22Rv1 (cell line): ENCODE measurements at regions not wholly inside any gene's neighbourhood (a gene's known extent, or its start where the extent isn't known, plus 50 kb on each side); places are given as distances from the start of the nearest gene placed in this dataset.

Source experiments
- ZFX ChIP-seq: fragments of 450-650 bp; IDR thresholded peaks from 2 replicates; pipeline ENCODE4 v1.6.1; 2017; ENCODE audit warnings: antibody characterized with exemption, borderline replicate concordance
- TF ChIP-seq, protein P1 (sequence below): fragments of 450-650 bp; IDR thresholded peaks from 2 replicates; pipeline ENCODE4 v1.5.1; 2017; ENCODE audit warnings: mild to moderate bottlenecking

DNA sequence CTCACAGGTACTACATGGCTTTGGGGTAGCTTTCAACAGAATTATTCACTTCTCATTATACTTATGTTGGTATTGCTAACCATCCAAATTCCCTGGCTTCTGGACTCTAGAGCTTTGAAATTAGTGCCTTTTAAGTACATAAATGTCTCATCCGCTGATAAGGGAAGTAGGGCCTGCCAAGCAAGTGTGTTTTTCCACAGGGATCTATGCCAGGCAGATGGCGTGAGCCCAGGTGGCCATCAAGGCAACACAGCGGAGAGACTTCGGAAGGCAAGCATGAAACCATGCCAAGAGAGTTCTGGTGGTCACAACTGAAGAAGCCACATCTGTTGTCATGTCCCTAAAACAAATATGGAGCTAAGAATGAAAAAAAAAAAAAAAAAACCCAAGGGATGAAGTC, 503.1 kb upstream of the LCORL start:
- TF ChIP-seq, protein P1, sequence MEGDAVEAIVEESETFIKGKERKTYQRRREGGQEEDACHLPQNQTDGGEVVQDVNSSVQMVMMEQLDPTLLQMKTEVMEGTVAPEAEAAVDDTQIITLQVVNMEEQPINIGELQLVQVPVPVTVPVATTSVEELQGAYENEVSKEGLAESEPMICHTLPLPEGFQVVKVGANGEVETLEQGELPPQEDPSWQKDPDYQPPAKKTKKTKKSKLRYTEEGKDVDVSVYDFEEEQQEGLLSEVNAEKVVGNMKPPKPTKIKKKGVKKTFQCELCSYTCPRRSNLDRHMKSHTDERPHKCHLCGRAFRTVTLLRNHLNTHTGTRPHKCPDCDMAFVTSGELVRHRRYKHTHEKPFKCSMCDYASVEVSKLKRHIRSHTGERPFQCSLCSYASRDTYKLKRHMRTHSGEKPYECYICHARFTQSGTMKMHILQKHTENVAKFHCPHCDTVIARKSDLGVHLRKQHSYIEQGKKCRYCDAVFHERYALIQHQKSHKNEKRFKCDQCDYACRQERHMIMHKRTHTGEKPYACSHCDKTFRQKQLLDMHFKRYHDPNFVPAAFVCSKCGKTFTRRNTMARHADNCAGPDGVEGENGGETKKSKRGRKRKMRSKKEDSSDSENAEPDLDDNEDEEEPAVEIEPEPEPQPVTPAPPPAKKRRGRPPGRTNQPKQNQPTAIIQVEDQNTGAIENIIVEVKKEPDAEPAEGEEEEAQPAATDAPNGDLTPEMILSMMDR = no peak
- TF ChIP-seq ZFX = no peak
